HepG2 (cell line): ENCODE measurements at regions not wholly inside any gene's neighbourhood (a gene's known extent, or its start where the extent isn't known, plus 50 kb on each side); places are given as distances from the start of the nearest gene placed in this dataset.

Source experiments
- ARID2 ChIP-seq: sonication (generic); formaldehyde crosslinking; IDR thresholded peaks from 2 replicates; pipeline ENCODE4 v1.8.1; 2022; ENCODE audit warnings: mild to moderate bottlenecking, missing genetic modification reagents, borderline replicate concordance
- ATM ChIP-seq: fragments of 450-650 bp; IDR thresholded peaks from 2 replicates; pipeline ENCODE4 v1.7.1; 2017; ENCODE audit warnings: mild to moderate bottlenecking, borderline replicate concordance
- FOSL2 ChIP-seq: sonication (generic); formaldehyde crosslinking; IDR thresholded peaks from 2 replicates; pipeline ENCODE4 v1.4.0; 2020; ENCODE audit warnings: missing genetic modification reagents
- HOXA3 ChIP-seq: sonication (generic); formaldehyde crosslinking; IDR thresholded peaks from 2 replicates; pipeline ENCODE4 v1.5.0; 2020; ENCODE audit warnings: missing genetic modification reagents
- NCOA2 ChIP-seq: sonication (generic); formaldehyde crosslinking; IDR thresholded peaks from 2 replicates; pipeline ENCODE4 v1.8.0; 2022; ENCODE audit warnings: inconsistent platforms
- ZC3H13 ChIP-seq: sonication (generic); formaldehyde crosslinking; IDR thresholded peaks from 2 replicates; pipeline ENCODE4 v1.8.1; 2023; ENCODE audit warnings: mild to moderate bottlenecking, missing genetic modification reagents, moderate library complexity
- ZFP90 ChIP-seq: sonication (generic); formaldehyde crosslinking; IDR thresholded peaks from 2 replicates; pipeline ENCODE4 v1.8.0; 2022; ENCODE audit warnings: missing genetic modification reagents, mild to moderate bottlenecking, inconsistent platforms, borderline replicate concordance
- ZNF253 ChIP-seq: sonication (generic); formaldehyde crosslinking; IDR thresholded peaks from 2 replicates; pipeline ENCODE4 v1.8.0; 2022; ENCODE audit warnings: mild to moderate bottlenecking, missing genetic modification reagents, borderline replicate concordance
- ZNF496 ChIP-seq: sonication (generic); formaldehyde crosslinking; IDR thresholded peaks from 2 replicates; pipeline ENCODE4 v1.8.1; 2023; ENCODE audit warnings: mild to moderate bottlenecking, moderate library complexity, missing genetic modification reagents; ENCODE audit not compliant: insufficient replicate concordance
- ZNF530 ChIP-seq: sonication (generic); formaldehyde crosslinking; IDR thresholded peaks from 2 replicates; pipeline ENCODE4 v1.5.0; 2020; ENCODE audit warnings: low read depth, mild to moderate bottlenecking, missing genetic modification reagents
- ZNF768 ChIP-seq: sonication (generic); formaldehyde crosslinking; IDR thresholded peaks from 2 replicates; pipeline ENCODE4 v1.4.0; 2020; ENCODE audit warnings: missing genetic modification reagents
- ZNF839 ChIP-seq: sonication (generic); formaldehyde crosslinking; IDR thresholded peaks from 2 replicates; pipeline ENCODE4 v1.4.0; 2020; ENCODE audit warnings: missing genetic modification reagents, mild to moderate bottlenecking, borderline replicate concordance
- ZNF883 ChIP-seq: sonication (generic); formaldehyde crosslinking; IDR thresholded peaks from 2 replicates; pipeline ENCODE4 v1.5.1; 2020; ENCODE audit warnings: mild to moderate bottlenecking, missing genetic modification reagents; ENCODE audit errors: not compliant biosample characterization
- TF ChIP-seq, protein P1 (sequence below): IDR thresholded peaks from 2 replicates; pipeline ENCODE4 v1.6.1; 2018; ENCODE audit warnings: missing genetic modification reagents
- TF ChIP-seq, protein P2 (sequence below): sonication (generic); formaldehyde crosslinking; IDR thresholded peaks from 2 replicates; pipeline ENCODE4 v1.8.0; 2022; ENCODE audit warnings: low read depth, missing genetic modification reagents
- TF ChIP-seq, protein P3 (sequence below): sonication (generic); formaldehyde crosslinking; IDR thresholded peaks from 2 replicates; pipeline ENCODE4 v1.5.0; 2020; ENCODE audit warnings: mild to moderate bottlenecking, missing genetic modification reagents, borderline replicate concordance
- TF ChIP-seq, protein P4 (sequence below): sonication (generic); formaldehyde crosslinking; IDR thresholded peaks from 2 replicates; pipeline ENCODE4 v1.5.1; 2020; ENCODE audit warnings: mild to moderate bottlenecking, missing genetic modification reagents, moderate library complexity

DNA sequence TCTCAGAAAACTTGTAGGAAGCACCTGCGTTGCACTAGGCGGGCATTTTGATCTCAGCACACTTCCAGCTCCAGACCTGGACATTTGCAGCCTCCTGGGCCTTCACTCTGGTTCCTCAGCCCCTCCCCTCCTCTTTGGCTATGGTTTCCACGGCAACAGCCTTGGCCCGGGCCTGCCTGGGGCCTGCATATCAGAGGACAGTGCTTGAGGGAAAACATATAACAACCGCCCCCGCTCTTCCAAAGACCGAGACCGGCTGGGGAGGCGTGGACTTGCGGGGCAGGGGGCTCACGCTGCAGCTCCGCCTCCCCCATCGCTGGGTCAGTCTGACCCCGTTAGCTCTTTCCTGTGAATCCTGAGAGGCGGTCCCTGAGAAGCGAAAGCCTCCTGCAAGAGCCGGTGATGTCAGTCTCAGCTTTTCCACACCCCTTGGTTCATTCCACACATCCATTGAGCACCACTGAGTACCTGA, 125.7 kb upstream of the PEG3 start (continued):
- TF ChIP-seq, protein P1, sequence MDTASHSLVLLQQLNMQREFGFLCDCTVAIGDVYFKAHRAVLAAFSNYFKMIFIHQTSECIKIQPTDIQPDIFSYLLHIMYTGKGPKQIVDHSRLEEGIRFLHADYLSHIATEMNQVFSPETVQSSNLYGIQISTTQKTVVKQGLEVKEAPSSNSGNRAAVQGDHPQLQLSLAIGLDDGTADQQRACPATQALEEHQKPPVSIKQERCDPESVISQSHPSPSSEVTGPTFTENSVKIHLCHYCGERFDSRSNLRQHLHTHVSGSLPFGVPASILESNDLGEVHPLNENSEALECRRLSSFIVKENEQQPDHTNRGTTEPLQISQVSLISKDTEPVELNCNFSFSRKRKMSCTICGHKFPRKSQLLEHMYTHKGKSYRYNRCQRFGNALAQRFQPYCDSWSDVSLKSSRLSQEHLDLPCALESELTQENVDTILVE, result no peak
- TF ChIP-seq ZNF496 (CRISPR knock-in tag) (no peak), HOXA3 (CRISPR knock-in tag) (no peak; the same call in 1 of the 2 replicates), ARID2 (peak; percentile 89; the same call in 1 of the 2 replicates), ZNF839 (CRISPR knock-in tag) (no peak), ZNF530 (CRISPR knock-in tag) (no peak), ZC3H13 (CRISPR knock-in tag) (peak; percentile 24; the same call in 1 of the 2 replicates), ZNF768 (CRISPR knock-in tag) (no peak), ZNF253 (CRISPR knock-in tag) (no peak), ATM (no peak), ZFP90 (CRISPR knock-in tag) (no peak), FOSL2 (CRISPR knock-in tag) (peak; percentile 15; the same call in 1 of the 2 replicates), ZNF883 (CRISPR knock-in tag) (peak; percentile 20), NCOA2 (CRISPR knock-in tag) (peak; percentile 67; the same call in 1 of the 2 replicates)
- TF ChIP-seq, protein P2, sequence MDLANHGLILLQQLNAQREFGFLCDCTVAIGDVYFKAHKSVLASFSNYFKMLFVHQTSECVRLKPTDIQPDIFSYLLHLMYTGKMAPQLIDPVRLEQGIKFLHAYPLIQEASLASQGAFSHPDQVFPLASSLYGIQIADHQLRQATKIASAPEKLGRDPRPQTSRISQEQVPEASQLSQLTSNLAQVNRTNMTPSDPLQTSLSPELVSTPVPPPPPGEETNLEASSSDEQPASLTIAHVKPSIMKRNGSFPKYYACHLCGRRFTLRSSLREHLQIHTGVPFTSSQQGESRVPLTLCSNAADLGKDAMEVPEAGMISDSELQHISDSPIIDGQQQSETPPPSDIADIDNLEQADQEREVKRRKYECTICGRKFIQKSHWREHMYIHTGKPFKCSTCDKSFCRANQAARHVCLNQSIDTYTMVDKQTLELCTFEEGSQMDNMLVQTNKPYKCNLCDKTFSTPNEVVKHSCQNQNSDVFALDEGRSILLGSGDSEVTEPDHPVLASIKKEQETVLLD (CRISPR knock-in tag), result no peak
- TF ChIP-seq, protein P3, sequence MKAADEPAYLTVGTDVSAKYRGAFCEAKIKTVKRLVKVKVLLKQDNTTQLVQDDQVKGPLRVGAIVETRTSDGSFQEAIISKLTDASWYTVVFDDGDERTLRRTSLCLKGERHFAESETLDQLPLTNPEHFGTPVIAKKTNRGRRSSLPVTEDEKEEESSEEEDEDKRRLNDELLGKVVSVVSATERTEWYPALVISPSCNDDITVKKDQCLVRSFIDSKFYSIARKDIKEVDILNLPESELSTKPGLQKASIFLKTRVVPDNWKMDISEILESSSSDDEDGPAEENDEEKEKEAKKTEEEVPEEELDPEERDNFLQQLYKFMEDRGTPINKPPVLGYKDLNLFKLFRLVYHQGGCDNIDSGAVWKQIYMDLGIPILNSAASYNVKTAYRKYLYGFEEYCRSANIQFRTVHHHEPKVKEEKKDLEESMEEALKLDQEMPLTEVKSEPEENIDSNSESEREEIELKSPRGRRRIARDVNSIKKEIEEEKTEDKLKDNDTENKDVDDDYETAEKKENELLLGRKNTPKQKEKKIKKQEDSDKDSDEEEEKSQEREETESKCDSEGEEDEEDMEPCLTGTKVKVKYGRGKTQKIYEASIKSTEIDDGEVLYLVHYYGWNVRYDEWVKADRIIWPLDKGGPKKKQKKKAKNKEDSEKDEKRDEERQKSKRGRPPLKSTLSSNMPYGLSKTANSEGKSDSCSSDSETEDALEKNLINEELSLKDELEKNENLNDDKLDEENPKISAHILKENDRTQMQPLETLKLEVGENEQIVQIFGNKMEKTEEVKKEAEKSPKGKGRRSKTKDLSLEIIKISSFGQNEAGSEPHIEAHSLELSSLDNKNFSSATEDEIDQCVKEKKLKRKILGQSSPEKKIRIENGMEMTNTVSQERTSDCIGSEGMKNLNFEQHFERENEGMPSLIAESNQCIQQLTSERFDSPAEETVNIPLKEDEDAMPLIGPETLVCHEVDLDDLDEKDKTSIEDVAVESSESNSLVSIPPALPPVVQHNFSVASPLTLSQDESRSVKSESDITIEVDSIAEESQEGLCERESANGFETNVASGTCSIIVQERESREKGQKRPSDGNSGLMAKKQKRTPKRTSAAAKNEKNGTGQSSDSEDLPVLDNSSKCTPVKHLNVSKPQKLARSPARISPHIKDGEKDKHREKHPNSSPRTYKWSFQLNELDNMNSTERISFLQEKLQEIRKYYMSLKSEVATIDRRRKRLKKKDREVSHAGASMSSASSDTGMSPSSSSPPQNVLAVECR, result peak; percentile 49; the same call in 1 of the 2 replicates
- TF ChIP-seq, protein P4, sequence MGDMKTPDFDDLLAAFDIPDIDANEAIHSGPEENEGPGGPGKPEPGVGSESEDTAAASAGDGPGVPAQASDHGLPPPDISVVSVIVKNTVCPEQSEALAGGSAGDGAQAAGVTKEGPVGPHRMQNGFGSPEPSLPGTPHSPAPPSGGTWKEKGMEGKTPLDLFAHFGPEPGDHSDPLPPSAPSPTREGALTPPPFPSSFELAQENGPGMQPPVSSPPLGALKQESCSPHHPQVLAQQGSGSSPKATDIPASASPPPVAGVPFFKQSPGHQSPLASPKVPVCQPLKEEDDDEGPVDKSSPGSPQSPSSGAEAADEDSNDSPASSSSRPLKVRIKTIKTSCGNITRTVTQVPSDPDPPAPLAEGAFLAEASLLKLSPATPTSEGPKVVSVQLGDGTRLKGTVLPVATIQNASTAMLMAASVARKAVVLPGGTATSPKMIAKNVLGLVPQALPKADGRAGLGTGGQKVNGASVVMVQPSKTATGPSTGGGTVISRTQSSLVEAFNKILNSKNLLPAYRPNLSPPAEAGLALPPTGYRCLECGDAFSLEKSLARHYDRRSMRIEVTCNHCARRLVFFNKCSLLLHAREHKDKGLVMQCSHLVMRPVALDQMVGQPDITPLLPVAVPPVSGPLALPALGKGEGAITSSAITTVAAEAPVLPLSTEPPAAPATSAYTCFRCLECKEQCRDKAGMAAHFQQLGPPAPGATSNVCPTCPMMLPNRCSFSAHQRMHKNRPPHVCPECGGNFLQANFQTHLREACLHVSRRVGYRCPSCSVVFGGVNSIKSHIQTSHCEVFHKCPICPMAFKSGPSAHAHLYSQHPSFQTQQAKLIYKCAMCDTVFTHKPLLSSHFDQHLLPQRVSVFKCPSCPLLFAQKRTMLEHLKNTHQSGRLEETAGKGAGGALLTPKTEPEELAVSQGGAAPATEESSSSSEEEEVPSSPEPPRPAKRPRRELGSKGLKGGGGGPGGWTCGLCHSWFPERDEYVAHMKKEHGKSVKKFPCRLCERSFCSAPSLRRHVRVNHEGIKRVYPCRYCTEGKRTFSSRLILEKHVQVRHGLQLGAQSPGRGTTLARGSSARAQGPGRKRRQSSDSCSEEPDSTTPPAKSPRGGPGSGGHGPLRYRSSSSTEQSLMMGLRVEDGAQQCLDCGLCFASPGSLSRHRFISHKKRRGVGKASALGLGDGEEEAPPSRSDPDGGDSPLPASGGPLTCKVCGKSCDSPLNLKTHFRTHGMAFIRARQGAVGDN (CRISPR knock-in tag), result peak; percentile 98
